ENCODE measurements at regions not wholly inside any gene's neighbourhood (a gene's known extent, or its start where the extent isn't known, plus 50 kb on each side); places are given as distances from the start of the nearest gene placed in this dataset.

- TF ChIP-seq, protein P1, sequence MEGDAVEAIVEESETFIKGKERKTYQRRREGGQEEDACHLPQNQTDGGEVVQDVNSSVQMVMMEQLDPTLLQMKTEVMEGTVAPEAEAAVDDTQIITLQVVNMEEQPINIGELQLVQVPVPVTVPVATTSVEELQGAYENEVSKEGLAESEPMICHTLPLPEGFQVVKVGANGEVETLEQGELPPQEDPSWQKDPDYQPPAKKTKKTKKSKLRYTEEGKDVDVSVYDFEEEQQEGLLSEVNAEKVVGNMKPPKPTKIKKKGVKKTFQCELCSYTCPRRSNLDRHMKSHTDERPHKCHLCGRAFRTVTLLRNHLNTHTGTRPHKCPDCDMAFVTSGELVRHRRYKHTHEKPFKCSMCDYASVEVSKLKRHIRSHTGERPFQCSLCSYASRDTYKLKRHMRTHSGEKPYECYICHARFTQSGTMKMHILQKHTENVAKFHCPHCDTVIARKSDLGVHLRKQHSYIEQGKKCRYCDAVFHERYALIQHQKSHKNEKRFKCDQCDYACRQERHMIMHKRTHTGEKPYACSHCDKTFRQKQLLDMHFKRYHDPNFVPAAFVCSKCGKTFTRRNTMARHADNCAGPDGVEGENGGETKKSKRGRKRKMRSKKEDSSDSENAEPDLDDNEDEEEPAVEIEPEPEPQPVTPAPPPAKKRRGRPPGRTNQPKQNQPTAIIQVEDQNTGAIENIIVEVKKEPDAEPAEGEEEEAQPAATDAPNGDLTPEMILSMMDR (IDR thresholded peaks at IDR 0.05): no peak
- TF ChIP-seq POLR2A (IDR thresholded peaks at IDR 0.05): no peak
These were observed 168.3 kb upstream of the GBE1 start for GRCh38 chr3:81929697-81930096.

Data from Peyer's patch (tissue), 4 donors.